HG02798 (cell line): ENCODE measurements at regions not wholly inside any gene's neighbourhood (a gene's known extent, or its start where the extent isn't known, plus 50 kb on each side); places are given as distances from the start of the nearest gene placed in this dataset.
A peak's percentile ranks its signal among the peaks of the same experiment; 100 is the strongest.

Experiments
- ATAC-seq: cut with Tn5 transposase; IDR thresholded peaks from one replicate; pipeline ENCODE4 v1.9.1; 2021; ENCODE audit warnings: mild to moderate bottlenecking; ENCODE audit not compliant: unreplicated experiment, poor library complexity

DNA sequence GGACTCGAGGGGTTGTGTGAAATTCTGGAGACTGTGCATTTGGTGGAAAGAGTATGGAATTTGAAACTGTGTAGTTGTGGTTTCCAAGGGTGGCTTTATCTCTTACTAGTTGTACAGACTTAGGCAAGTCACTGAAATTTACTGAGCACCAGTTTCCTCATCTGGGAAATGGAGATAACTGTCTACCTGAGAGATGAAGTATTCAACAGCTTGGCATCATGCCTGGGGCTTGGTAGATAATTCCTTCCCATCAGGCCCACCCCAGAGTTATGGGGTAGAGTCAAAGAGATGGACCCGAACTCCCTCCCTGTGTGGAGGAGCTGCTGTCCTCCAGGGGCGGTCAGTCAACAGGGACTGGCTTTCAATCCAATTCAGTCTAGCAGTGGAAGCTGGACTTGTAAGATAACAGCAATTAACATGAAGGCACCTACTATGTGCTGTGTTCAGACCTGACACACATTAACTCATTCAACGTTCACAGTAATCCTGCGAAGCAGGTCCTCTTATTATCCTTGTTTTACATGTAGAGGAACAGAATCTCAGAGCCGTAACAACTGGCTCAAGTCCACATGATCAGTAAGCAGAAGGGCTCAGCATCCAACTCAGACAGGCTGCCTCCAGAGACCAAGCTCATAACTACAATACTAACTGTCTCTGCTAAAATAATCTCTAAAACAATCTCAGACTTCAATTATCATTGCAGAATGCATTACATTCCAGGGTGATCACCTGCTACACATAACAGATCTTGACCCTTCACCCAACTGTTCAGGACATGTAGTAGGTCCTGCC, 432.1 kb downstream of the LPIN1 start:
- no peak for ATAC-seq

DNA sequence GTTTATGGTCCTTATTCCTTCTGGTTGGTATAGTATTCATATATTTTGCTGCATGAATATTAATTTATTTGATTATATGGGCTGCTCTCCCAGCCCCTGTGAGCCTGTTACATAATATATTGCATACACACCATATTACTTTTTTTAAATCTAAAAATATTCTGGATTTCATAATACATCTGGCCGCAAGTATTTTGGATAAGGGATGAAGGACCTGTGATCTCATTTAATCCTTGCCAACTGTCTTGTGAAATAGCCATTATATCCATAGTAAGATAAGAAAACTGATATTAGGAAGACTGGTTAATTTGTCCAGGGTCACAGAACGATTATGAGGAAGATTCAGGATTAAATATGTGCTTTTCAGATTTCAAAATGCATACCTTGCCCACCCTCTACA, 433.6 kb downstream of the LPIN1 start:
- no peak for ATAC-seq

DNA sequence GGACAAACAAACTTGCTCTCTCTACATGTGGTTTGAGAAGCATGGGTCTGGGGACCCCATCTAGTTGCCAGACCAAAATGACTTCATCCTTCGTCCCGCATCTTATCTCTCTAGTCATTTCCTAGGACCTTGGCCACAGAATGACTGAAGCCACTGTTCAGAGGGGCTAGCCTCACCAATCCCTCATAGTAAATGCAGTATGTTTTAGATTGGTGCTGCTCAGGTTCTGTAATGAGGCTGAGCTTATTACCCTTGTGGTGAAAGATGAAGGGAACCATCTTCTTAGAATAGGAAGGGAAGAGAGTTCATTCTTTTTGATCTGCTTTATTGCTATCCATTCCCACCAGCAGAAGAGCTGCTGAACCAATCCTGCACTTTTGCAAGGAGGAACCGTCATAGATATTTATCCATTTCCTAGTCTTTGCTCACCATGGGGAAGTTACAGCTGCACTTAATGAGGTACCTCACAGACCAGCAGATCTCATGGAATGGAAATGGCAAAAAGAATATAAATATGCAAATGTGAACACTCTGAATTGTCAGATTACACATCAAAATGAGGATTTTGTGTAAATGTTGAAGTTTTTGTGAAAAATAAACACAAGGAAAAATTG, 436.7 kb downstream of the LPIN1 start:
- ATAC-seq: no peak

GRCh38 chr2:12192762-12193161, 446.3 kb downstream of the LPIN1 start:
- no peak for ATAC-seq

- no peak for ATAC-seq
Observed at GRCh38 chr2:12194968-12195367, 448.5 kb downstream of the LPIN1 start.

GRCh38 chr2:12196495-12196894, 450.1 kb downstream of the LPIN1 start:
- ATAC-seq: peak; percentile 42

GRCh38 chr2:12197133-12197532, 450.7 kb downstream of the LPIN1 start:
- no peak for ATAC-seq

GRCh38 chr2:12199491-12200211, 453.2 kb downstream of the LPIN1 start:
- no peak for ATAC-seq

DNA sequence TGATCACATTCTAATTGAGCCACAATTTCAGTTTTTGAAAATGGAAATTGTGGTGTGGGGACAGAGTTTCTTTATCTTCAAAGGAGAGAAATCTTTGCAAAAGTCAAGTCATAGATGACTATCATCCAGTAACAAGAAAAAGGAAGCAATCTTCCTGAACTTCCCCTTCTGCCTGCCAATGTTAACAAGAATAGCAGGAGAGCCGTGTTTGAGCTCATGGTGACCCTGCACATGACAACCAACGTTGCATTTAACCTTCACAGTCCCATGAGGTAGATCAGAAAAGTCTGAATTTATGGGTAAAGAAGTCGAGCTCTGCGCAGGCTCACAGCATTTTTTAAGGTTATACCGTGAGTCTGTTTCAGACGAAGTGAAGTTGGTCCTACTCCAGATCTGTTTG, 454.9 kb downstream of the LPIN1 start:
- ATAC-seq: no peak

- no peak for ATAC-seq
Observed at GRCh38 chr2:12202313-12203075, 456.1 kb downstream of the LPIN1 start.

- no peak for ATAC-seq
Observed at GRCh38 chr2:12203528-12203927, 457.1 kb downstream of the LPIN1 start.

DNA sequence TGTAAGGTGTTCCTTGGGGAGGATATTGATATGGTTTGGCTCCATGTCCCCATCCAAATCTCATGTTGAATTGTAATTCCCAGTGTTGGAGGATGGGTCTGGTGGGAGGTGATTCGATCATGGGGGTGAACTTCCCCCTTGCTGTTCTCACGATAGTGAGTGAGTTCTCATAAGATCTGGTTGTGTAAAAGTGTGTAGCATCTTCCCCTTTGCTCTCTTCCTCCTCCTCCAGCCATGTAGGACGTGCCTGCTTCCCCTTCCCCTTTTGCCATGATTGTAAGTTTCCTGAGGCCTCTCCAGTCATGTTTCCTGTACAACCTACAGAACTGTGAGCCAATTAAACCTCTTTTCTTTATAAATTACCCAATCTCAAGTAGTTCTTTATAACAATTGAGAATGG, 458.7 kb downstream of the LPIN1 start:
- ATAC-seq: no peak

- ATAC-seq: no peak
Observed at GRCh38 chr2:12207491-12207890, 461.1 kb downstream of the LPIN1 start.

GRCh38 chr2:12210016-12210933, 463.8 kb downstream of the LPIN1 start:
- ATAC-seq: no peak

DNA sequence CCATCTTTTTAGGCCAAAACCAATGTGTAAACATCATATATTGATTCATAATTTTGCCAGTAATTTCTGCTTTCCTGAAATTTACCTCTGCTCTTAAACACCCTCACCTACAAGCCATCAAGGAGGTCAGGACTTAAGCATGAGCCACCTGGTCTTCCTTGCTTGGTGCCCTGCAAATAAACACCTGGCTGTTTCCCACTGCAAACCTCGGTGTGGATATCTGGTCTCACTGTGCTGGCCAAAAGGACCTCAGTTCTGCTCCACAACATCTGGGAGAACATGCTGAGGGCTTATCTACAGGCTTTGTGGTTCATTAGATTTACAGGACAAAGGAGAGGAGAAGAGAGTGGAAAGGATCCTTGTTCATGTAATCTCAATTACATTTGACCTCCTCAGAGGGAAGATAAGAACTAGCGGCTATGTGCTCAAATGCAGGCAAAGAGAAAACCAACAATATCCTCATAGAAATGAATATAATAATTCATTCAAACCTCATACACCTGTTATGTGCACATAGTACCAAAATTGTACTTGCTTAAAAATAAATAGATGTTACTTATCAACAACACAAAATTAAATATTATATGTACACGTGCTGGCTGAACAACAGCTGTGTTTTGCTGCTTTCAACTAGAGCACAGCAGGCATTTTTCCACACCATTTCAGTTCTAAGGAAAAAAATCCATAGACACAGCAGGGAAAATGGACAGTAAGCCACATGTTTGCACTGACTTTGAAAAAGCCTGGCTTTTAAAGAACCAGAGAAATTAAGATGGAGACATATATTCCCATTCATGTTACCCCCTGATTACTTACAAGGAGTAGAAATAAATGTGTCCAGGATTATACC, 465.1 kb downstream of the LPIN1 start:
- ATAC-seq: no peak

- ATAC-seq: no peak
Observed at GRCh38 chr2:12212841-12213597, 466.6 kb downstream of the LPIN1 start.

DNA sequence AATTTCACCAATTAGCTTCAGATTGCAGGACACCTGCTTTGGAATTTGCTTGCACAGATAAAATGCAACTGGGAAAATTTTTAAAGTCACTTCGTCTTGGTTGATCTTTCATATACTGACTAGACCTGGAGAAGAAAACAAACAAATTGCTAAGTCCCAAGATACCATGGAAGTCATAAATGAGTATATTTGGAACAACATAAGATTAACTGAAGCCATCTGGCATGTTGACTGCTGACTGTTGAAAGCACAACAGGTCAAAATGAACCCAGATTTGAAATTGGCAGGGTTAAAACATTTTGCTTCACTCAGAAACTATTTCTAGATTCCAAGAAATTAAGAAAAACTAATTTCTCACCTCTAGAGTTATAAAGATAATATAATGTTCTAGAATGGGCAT, 470.7 kb downstream of the LPIN1 start:
- no peak for ATAC-seq

DNA sequence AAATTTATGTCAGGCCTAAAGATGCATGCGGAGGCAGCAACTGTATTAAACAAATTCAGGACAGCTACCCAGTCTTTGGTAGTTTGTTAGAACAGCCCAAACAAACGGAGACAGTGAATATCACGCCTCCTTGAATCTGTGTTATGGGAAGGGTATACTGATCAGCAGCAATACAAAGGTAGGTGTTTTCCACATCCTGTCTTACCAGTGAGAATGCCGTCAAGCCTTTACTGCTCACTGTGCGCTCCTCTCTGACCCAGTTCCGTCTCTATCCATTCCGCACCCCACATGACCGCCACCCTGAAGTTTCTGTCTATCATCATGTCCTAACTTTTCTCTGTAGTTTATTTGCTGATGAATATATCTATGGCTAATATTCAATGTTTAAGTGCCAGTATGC, 473.3 kb downstream of the LPIN1 start:
- no peak for ATAC-seq
